ENCODE measurements at regions not wholly inside any gene's neighbourhood (a gene's known extent, or its start where the extent isn't known, plus 50 kb on each side); places are given as distances from the start of the nearest gene placed in this dataset.

DNA sequence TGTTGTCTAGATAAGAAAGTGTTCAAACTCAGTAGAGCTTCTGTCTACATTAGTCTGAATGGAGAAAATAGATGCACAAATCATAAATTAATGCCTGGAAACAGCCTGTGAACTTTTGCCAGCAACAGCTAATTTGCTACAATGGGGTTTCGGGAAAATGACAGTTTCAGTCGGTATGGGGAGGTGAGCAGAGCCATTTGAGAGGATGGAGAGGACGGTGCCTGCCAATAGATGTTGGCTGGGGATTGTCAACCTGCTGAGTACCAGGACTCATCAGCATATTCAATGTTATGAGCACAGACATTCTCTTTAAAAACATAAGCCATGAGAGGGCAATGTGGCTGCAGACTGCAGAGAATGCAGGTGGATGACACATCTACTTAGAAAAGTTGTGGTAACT, 230.3 kb upstream of the PCDH18 start:
- TF ChIP-seq EP300 (conservative IDR thresholded peaks at IDR 0.05; ENCODE audit: poor library complexity, severe bottlenecking) (no peak), EZH2 (IDR thresholded peaks at IDR 0.05; ENCODE audit: borderline replicate concordance, insufficient read depth, low read length, poor library complexity, severe bottlenecking) (no peak), POLR2AphosphoS5 (IDR thresholded peaks at IDR 0.05) (no peak), RAD21 (conservative IDR thresholded peaks at IDR 0.05) (no peak)
- TF ChIP-seq, protein P1, sequence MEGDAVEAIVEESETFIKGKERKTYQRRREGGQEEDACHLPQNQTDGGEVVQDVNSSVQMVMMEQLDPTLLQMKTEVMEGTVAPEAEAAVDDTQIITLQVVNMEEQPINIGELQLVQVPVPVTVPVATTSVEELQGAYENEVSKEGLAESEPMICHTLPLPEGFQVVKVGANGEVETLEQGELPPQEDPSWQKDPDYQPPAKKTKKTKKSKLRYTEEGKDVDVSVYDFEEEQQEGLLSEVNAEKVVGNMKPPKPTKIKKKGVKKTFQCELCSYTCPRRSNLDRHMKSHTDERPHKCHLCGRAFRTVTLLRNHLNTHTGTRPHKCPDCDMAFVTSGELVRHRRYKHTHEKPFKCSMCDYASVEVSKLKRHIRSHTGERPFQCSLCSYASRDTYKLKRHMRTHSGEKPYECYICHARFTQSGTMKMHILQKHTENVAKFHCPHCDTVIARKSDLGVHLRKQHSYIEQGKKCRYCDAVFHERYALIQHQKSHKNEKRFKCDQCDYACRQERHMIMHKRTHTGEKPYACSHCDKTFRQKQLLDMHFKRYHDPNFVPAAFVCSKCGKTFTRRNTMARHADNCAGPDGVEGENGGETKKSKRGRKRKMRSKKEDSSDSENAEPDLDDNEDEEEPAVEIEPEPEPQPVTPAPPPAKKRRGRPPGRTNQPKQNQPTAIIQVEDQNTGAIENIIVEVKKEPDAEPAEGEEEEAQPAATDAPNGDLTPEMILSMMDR (IDR thresholded peaks at IDR 0.05; ENCODE audit: poor library complexity, severe bottlenecking) = no peak
